Stomach smooth muscle (tissue), 2 donors: ENCODE measurements at regions not wholly inside any gene's neighbourhood (a gene's known extent, or its start where the extent isn't known, plus 50 kb on each side); places are given as distances from the start of the nearest gene placed in this dataset.

Experiments used
- H3K27ac ChIP-seq: one replicate; pipeline ENCODE4 v1.7.0; 2013; ENCODE audit warnings: mild to moderate bottlenecking, low read length, inconsistent platforms
- H3K27me3 ChIP-seq, 2 donors: one replicate each; pipeline ENCODE4 v1.7.0; 2013; ENCODE audit warnings: low read length in 2 of 2; ENCODE audit not compliant: insufficient read depth in 2 of 2, control insufficient read depth in 1 of 2
- H3K36me3 ChIP-seq, 2 donors: one replicate each; pipeline ENCODE4 v1.7.0; 2013; ENCODE audit warnings: low read length in 2 of 2; ENCODE audit not compliant: control insufficient read depth in 2 of 2, insufficient read depth in 2 of 2
- H3K4me1 ChIP-seq: one replicate; pipeline ENCODE4 v1.7.0; 2013; ENCODE audit warnings: low read length; ENCODE audit not compliant: control insufficient read depth, insufficient read depth
- H3K4me3 ChIP-seq, 2 donors: one replicate each; pipeline ENCODE4 v1.7.0; 2013; ENCODE audit warnings: low read length in 2 of 2
- H3K9ac ChIP-seq, 2 donors: one replicate each; pipeline ENCODE4 v1.7.0; 2013; ENCODE audit warnings: low read length in 2 of 2, mild to moderate bottlenecking in 1 of 2
- H3K9me3 ChIP-seq, 2 donors: one replicate each; pipeline ENCODE4 v1.7.0; 2013; ENCODE audit warnings: low read length in 2 of 2; ENCODE audit not compliant: control insufficient read depth in 2 of 2
- donor health status: healthy.
- donor health status: Pancreatic carcinoma.

DNA sequence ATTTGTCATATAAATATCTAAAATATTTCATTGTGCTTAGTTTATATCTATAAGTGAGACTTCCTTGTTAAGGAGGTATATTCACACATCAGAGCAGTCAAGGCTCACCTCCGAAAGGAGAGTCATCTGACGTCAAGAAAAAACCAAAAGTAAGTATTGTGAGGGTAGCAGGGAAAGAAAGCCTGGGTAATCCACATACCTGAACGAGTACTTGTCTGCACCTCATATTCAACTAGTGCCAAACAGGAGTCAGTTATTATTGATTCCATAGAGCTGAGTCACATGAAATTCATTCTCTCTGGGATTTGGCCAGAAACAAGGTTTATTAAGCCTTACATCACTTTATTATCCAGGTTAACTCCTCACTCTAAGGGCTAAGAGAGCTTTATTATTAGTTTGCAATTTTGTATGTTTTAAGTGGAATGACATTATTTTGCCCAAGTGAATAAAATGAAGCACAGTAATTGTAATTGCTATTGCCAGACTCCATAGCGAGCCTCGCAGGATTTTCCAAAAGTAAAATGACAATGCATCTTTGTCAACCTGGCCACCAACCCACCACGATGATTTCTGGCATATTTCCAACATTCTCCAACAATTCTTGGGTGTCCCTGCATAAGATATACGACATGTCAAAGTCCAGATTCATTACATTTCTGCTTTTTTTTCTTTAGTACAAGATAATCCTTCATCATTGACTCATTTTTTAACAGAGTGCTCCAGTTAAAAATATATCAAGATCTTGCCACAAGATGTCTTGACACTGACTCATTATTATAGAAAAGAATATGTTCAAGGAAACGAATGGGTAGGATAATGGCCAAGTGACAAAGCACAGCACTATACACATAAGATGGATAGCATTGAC, 1210.4 kb upstream of the ACVR2A start:
- no peaks in the 10 kb centered on the region for H3K9me3 ChIP-seq
- H3K4me3 ChIP-seq, result no peak overlapping the region
- no peaks in the 10 kb centered on the region for H3K36me3 ChIP-seq
- no peak overlapping the region for H3K27ac ChIP-seq
- H3K27me3 ChIP-seq, result no peaks in the 10 kb centered on the region
- H3K9ac ChIP-seq, result no peak overlapping the region
- H3K4me1 ChIP-seq, result no peaks in the 10 kb centered on the region

DNA sequence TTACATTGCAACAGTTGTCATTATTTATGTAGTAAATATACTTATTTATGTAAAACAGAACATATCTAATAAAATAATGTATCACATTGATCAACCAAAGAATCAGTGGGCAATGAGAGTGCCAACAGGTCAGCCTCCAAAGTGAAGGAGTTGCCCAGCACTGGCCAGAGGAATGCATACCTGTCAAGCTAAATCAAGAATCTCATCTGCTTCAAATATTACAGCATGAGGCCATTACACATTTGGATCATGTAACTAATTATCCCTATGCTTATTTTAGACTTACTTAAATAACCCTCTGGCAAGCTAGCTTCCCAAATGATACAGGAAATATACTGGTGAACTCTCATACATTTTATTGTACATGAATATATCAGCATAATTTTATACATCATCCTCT, 1211.7 kb upstream of the ACVR2A start:
- H3K27me3 ChIP-seq, result no peaks in the 10 kb centered on the region
- H3K36me3 ChIP-seq, result no peaks in the 10 kb centered on the region
- no peak overlapping the region for H3K9ac ChIP-seq
- no peak overlapping the region for H3K27ac ChIP-seq
- H3K4me3 ChIP-seq, result no peak overlapping the region
- no peaks in the 10 kb centered on the region for H3K9me3 ChIP-seq
- H3K4me1 ChIP-seq, result no peaks in the 10 kb centered on the region

DNA sequence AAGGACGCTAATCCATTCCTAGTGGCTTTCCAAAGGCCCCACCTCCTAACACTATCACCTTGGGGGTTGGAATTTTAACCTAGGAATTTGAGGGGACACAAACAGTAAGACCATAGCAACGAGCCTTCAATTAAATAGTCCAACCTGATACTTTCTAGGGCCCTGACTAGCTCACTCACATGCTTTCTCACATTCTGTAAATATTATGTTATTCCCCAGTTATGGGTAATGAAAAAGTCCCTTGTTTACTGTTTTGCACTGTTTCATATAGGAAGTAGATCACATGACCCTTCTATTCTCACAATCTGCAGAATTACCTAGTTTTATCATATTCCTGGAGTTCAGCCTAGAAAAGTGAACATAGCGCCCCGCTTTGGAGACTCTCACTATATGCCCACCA, 1212.1 kb upstream of the ACVR2A start:
- H3K9me3 ChIP-seq, result no peaks in the 10 kb centered on the region
- no peak overlapping the region for H3K4me3 ChIP-seq
- H3K27me3 ChIP-seq, result no peaks in the 10 kb centered on the region
- no peaks in the 10 kb centered on the region for H3K36me3 ChIP-seq
- no peak overlapping the region for H3K27ac ChIP-seq
- H3K4me1 ChIP-seq, result no peaks in the 10 kb centered on the region
- no peak overlapping the region for H3K9ac ChIP-seq

DNA sequence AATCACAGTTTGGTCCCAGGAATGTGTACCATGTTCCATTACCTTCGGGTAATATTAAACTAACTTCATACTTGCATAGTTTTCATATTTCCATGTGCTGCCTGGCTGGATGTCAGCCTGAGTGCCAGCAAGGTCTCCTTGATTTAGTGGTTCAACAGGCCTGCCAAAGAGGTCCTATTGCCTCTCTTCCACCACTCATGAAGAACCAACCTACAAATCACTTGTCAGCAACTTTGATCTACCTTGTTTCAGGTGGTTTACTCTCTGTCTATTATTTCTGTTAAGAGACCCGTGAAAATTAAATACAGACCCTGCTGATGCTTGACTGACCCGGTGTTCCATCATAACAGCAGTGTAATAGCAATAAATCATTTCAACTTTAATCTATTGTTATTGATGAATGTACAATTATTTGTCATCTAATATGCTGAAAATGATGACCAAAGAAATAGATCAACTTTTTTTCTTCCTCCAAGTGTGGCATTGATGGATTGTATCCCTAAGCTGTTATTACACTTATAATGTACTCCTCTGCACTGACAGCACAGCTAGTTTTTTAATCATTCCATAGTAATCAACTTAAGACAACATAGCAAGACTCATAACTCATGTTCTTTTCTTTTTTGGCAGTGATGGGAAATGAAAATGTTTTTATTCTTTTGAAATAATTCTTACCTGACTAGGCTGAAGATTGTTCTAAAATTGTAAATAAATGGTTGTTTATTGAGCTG, 1220.2 kb upstream of the ACVR2A start:
- H3K9ac ChIP-seq, result no peak overlapping the region
- no peaks in the 10 kb centered on the region for H3K36me3 ChIP-seq
- H3K4me3 ChIP-seq, result no peak overlapping the region
- no peaks in the 10 kb centered on the region for H3K27me3 ChIP-seq
- H3K9me3 ChIP-seq, result no peaks in the 10 kb centered on the region
- no peaks in the 10 kb centered on the region for H3K4me1 ChIP-seq
- no peak overlapping the region for H3K27ac ChIP-seq

GRCh38 chr2:146623771-146624170, 1221.1 kb upstream of the ACVR2A start:
- no peak overlapping the region for H3K9ac ChIP-seq
- no peak overlapping the region for H3K4me3 ChIP-seq
- no peak overlapping the region for H3K27ac ChIP-seq
- H3K27me3 ChIP-seq, result no peaks in the 10 kb centered on the region
- H3K36me3 ChIP-seq, result no peaks in the 10 kb centered on the region
- H3K9me3 ChIP-seq, result no peaks in the 10 kb centered on the region
- no peaks in the 10 kb centered on the region for H3K4me1 ChIP-seq

DNA sequence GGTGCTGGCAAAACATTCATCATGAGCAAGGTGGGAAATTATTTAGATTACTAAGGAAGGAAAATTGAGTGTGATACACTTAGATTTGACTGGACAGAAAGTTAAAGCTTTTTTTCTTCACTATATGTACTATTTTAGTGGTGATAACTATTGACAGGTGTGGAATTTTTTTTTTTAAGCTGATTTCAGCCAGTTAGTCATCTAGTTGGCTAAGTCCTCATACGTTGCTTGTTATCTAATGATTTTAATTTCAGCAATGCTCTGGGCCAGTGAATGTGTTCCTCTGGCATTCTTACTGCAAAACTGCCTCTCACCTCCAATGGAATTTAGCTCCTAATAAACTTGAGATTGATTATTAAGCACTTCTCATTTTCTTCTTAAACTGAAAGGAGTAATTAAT, 1223.2 kb upstream of the ACVR2A start:
- no peaks in the 10 kb centered on the region for H3K27me3 ChIP-seq
- H3K36me3 ChIP-seq, result no peaks in the 10 kb centered on the region
- H3K4me3 ChIP-seq, result no peak overlapping the region
- no peaks in the 10 kb centered on the region for H3K9me3 ChIP-seq
- H3K9ac ChIP-seq, result no peak overlapping the region
- no peak overlapping the region for H3K27ac ChIP-seq
- no peaks in the 10 kb centered on the region for H3K4me1 ChIP-seq

GRCh38 chr2:146615778-146616177, 1229.1 kb upstream of the ACVR2A start:
- H3K4me3 ChIP-seq, result no peak overlapping the region
- no peak overlapping the region for H3K9ac ChIP-seq
- H3K27me3 ChIP-seq, result no peaks in the 10 kb centered on the region
- no peak overlapping the region for H3K27ac ChIP-seq
- no peaks in the 10 kb centered on the region for H3K9me3 ChIP-seq
- no peaks in the 10 kb centered on the region for H3K4me1 ChIP-seq
- H3K36me3 ChIP-seq, result no peaks in the 10 kb centered on the region

DNA sequence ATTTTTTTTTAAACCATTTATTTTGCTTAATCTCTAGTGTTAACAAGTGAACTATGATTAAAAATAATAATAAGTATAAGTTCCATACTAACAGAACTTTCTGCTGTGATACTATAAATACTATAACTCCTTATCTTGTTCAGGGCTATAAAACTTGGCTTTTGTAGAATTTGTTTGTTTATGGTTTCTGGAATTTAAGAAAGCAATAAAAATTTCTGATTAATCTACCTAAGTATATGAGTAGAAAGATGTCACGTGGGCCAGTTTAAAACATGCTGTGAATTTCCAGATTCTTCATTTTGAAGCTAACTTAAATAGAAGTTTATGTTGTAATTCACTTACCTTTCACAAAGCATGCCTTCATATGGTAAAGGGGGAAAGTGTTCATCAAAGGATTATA, 1236.3 kb upstream of the ACVR2A start:
- H3K4me1 ChIP-seq, result no peaks in the 10 kb centered on the region
- H3K4me3 ChIP-seq, result no peak overlapping the region
- no peaks in the 10 kb centered on the region for H3K27me3 ChIP-seq
- H3K36me3 ChIP-seq, result no peaks in the 10 kb centered on the region
- no peak overlapping the region for H3K27ac ChIP-seq
- H3K9me3 ChIP-seq, result no peaks in the 10 kb centered on the region
- no peak overlapping the region for H3K9ac ChIP-seq

GRCh38 chr2:146604521-146604920, 1240.3 kb upstream of the ACVR2A start:
- no peaks in the 10 kb centered on the region for H3K4me1 ChIP-seq
- H3K27me3 ChIP-seq, result no peaks in the 10 kb centered on the region
- no peaks in the 10 kb centered on the region for H3K36me3 ChIP-seq
- H3K4me3 ChIP-seq, result no peak overlapping the region
- H3K27ac ChIP-seq, result no peak overlapping the region
- H3K9me3 ChIP-seq, result no peaks in the 10 kb centered on the region
- H3K9ac ChIP-seq, result no peak overlapping the region

DNA sequence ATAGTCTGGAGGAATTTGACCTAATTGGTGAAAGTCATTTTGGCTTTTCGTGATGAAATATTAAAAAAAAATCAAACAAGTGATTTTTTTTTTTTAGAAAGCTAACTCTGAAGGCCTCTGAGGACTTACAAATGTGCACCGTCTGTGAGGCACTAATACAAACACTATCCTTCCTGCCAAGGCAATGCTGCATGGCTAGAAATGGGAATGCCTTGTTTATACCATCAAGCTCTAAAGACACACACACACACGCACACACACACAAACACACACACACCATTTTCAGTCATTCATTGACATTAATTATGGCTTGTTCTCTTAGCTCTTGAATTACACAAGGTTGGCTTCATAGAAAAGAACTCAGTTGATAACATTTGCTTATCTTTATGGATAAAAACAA, 1242.0 kb upstream of the ACVR2A start:
- Histone ChIP-seq H3K27me3 (no peaks in the 10 kb centered on the region), H3K27ac (no peak overlapping the region), H3K9me3 (no peaks in the 10 kb centered on the region), H3K9ac (no peak overlapping the region), H3K36me3 (no peaks in the 10 kb centered on the region), H3K4me3 (no peak overlapping the region), H3K4me1 (no peaks in the 10 kb centered on the region)

DNA sequence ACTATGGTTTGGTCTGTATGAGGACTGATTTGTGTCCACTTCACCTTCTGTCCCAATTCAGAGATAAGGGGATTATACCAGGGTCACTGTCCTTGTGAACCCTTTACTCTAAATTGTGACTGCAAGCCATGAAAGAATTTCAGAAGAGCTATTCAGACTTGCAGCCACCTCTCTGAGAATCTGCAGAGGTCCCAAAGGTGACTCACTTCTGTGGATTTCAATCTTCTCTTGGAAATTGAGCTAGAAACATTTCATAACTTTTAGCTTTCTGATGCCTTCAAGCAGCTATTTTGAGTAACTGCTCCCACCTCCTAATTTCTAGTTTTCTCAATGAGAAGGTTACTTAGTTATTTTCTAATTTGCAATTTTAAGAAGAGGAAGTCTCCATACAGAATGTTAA, 1242.4 kb upstream of the ACVR2A start:
- Histone ChIP-seq H3K27me3 (no peaks in the 10 kb centered on the region), H3K4me1 (no peaks in the 10 kb centered on the region), H3K36me3 (no peaks in the 10 kb centered on the region), H3K9me3 (no peaks in the 10 kb centered on the region), H3K9ac (no peak overlapping the region), H3K27ac (no peak overlapping the region), H3K4me3 (no peak overlapping the region)
